H1 (cell line): ENCODE measurements at regions not wholly inside any gene's neighbourhood (a gene's known extent, or its start where the extent isn't known, plus 50 kb on each side); places are given as distances from the start of the nearest gene placed in this dataset.

ENCODE experiments used
- CTCF ChIA-PET: fragments of 300-600 bp; sonication (Branson Sonifier 250); formaldehyde crosslinking; loops from one replicate; lab custom pipeline; 2021; ENCODE audit not compliant: partially characterized antibody; lab: Charles Lee
- POLR2A ChIA-PET: fragments of 300-600 bp; sonication (Branson Sonifier 250); formaldehyde crosslinking; loops from one replicate; lab custom pipeline; 2021; ENCODE audit warnings: inconsistent platforms; ENCODE audit not compliant: partially characterized antibody; lab: Charles Lee
- DNase-seq, 2 experiments: peaks; one replicate each; pipeline versions ENCODE4 v3.0.0 to v3.0.0-alpha.2; 2010 to 2022; ENCODE audit warnings: low spot score in 2 of 2, low read depth in 1 of 2, mixed read lengths in 1 of 2
- FAIRE-seq: peaks from 2 replicates; lab custom pipeline; 2011; peaks lifted over from hg19 to GRCh38; lab: Jason Lieb, UNC
- H2AFZ ChIP-seq: 2 replicates; pipeline ENCODE4 v1.8.1; 2012; ENCODE audit warnings: low read length, inconsistent platforms
- H2AK5ac ChIP-seq: 2 replicates; pipeline ENCODE4 v1.6.1; 2013; ENCODE audit warnings: low read depth, low read length
- H2BK120ac ChIP-seq: replicated peaks from 2 replicates; pipeline ENCODE3; 2013; ENCODE audit warnings: low read depth, low read length, inconsistent platforms
- H2BK12ac ChIP-seq: 2 replicates; pipeline ENCODE4 v1.6.1; 2013; ENCODE audit warnings: low read depth, low read length
- H2BK15ac ChIP-seq: 2 replicates; pipeline ENCODE4 v1.6.1; 2013; ENCODE audit warnings: low read length
- H2BK20ac ChIP-seq: 2 replicates; pipeline ENCODE4 v1.6.1; 2013; ENCODE audit warnings: low read length
- H2BK5ac ChIP-seq: 2 replicates; pipeline ENCODE4 v1.6.1; 2013; ENCODE audit warnings: low read depth, low read length
- H3K14ac ChIP-seq: 2 replicates; pipeline ENCODE4 v1.6.1; 2013; ENCODE audit warnings: inconsistent platforms; ENCODE audit not compliant: insufficient read length
- H3K18ac ChIP-seq: 2 replicates; pipeline ENCODE4 v1.6.1; 2013; ENCODE audit warnings: low read length; ENCODE audit errors: extremely low read depth
- H3K23ac ChIP-seq: 2 replicates; pipeline ENCODE4 v1.6.1; 2013; ENCODE audit warnings: inconsistent platforms; ENCODE audit not compliant: insufficient read length
- H3K23me2 ChIP-seq: 2 replicates; pipeline ENCODE4 v1.6.1; 2013; ENCODE audit warnings: low read depth, low read length
- H3K27ac ChIP-seq: 2 replicates; pipeline ENCODE4 v1.6.1; 2011; ENCODE audit warnings: low read depth, low read length, inconsistent platforms
- H3K27me3 ChIP-seq, 4 experiments: replicated peaks in 1 of 4; 1 replicate in 1 of 4; 2 replicates in 3 of 4; pipeline versions ENCODE4 v1.6.1 to v1.8.1; 2011 to 2013; ENCODE audit warnings: low read length in 3 of 4, mild to moderate bottlenecking in 3 of 4, inconsistent platforms in 2 of 4, mixed read lengths in 2 of 4, moderate library complexity in 1 of 4; ENCODE audit not compliant: control insufficient read depth in 3 of 4, insufficient read depth in 3 of 4; ENCODE audit errors: extremely low read depth in 1 of 4
- H3K36me3 ChIP-seq, 4 experiments: 2 replicates each; pipeline versions ENCODE4 v1.6.1 to v1.8.1; 2011 to 2013; ENCODE audit warnings: mild to moderate bottlenecking in 4 of 4, low read length in 3 of 4, moderate library complexity in 2 of 4, control low read depth in 1 of 4, inconsistent platforms in 1 of 4; ENCODE audit not compliant: insufficient read depth in 4 of 4, control insufficient read depth in 2 of 4
- H3K4ac ChIP-seq: replicated peaks from 2 replicates; pipeline ENCODE3; 2013; ENCODE audit warnings: low read length, low read depth, mixed read lengths, inconsistent platforms; ENCODE audit not compliant: insufficient read length
- H3K4me1 ChIP-seq, 4 experiments: replicated peaks in 1 of 4; 1 replicate in 1 of 4; 2 replicates in 3 of 4; pipeline versions ENCODE4 v1.6.1 to v1.8.1; 2011 to 2013; ENCODE audit warnings: low read length in 3 of 4, inconsistent platforms in 2 of 4, mixed read lengths in 1 of 4; ENCODE audit not compliant: insufficient read depth in 4 of 4, control insufficient read depth in 3 of 4
- H3K4me2 ChIP-seq, 2 experiments: 2 replicates each; pipeline versions ENCODE4 v1.6.1 to v1.8.1; 2011 to 2013; ENCODE audit warnings: low read depth in 2 of 2, low read length in 2 of 2, control low read depth in 1 of 2, inconsistent platforms in 1 of 2, mild to moderate bottlenecking in 1 of 2; ENCODE audit not compliant: insufficient read depth in 1 of 2
- H3K4me3 ChIP-seq, 4 experiments: fragments of 200-600, 300-600 bp in 1 of 4; sonication (generic), shearing (Covaris generic), sonication (Bioruptor Twin) in 1 of 4; 2 replicates each; pipeline versions ENCODE4 v1.5.1 to v1.8.1; 2011 to 2016; ENCODE audit warnings: low read length in 4 of 4, low read depth in 3 of 4, control low read depth in 2 of 4, inconsistent platforms in 2 of 4, mild to moderate bottlenecking in 2 of 4, mixed read lengths in 1 of 4, moderate library complexity in 1 of 4; ENCODE audit not compliant: insufficient read depth in 2 of 4; ENCODE audit errors: extremely low read depth in 1 of 4
- H3K56ac ChIP-seq: replicated peaks from 2 replicates; pipeline ENCODE3; 2013; ENCODE audit warnings: low read depth, mild to moderate bottlenecking, mixed read lengths, low read length, inconsistent platforms; ENCODE audit not compliant: insufficient read length
- H3K79me1 ChIP-seq: 2 replicates; pipeline ENCODE4 v1.6.1; 2013; ENCODE audit warnings: low read depth, low read length, control low read depth
- H3K79me2 ChIP-seq, 2 experiments: 2 replicates each; pipeline versions ENCODE4 v1.6.1 to v1.8.1; 2012 to 2013; ENCODE audit warnings: low read length in 2 of 2, mild to moderate bottlenecking in 2 of 2, inconsistent platforms in 1 of 2; ENCODE audit not compliant: insufficient read depth in 2 of 2, control insufficient read depth in 1 of 2
- H3K9ac ChIP-seq, 4 experiments: replicated peaks in 1 of 4; 1 replicate in 1 of 4; 2 replicates in 3 of 4; pipeline versions ENCODE4 v1.6.1 to v1.8.1; 2011 to 2013; ENCODE audit warnings: low read depth in 3 of 4, low read length in 3 of 4, control low read depth in 2 of 4, mild to moderate bottlenecking in 2 of 4, moderate library complexity in 2 of 4, inconsistent platforms in 1 of 4; ENCODE audit errors: extremely low read depth in 1 of 4
- H3K9me3 ChIP-seq, 2 experiments: 2 replicates each; pipeline versions ENCODE4 v1.6.1 to v1.8.1; 2012 to 2013; ENCODE audit warnings: mild to moderate bottlenecking in 2 of 2, moderate library complexity in 2 of 2, control low read depth in 1 of 2, inconsistent platforms in 1 of 2, low read depth in 1 of 2, low read length in 1 of 2, mixed read lengths in 1 of 2; ENCODE audit not compliant: insufficient read depth in 2 of 2
- H4K20me1 ChIP-seq, 2 experiments: replicated peaks in 1 of 2; 2 replicates each; pipeline versions ENCODE3 to v1.8.1; 2011 to 2013; ENCODE audit warnings: inconsistent platforms in 2 of 2, low read length in 2 of 2, mild to moderate bottlenecking in 1 of 2; ENCODE audit not compliant: insufficient read depth in 2 of 2, control insufficient read depth in 1 of 2
- H4K5ac ChIP-seq: 2 replicates; pipeline ENCODE4 v1.6.1; 2013; ENCODE audit warnings: low read length, low read depth, mixed read lengths, inconsistent platforms; ENCODE audit not compliant: insufficient read length
- H4K8ac ChIP-seq: 2 replicates; pipeline ENCODE4 v1.8.0; 2013; ENCODE audit warnings: mild to moderate bottlenecking, moderate library complexity, low read length, inconsistent platforms; ENCODE audit not compliant: insufficient read depth; ENCODE audit errors: extremely low read depth
- H4K91ac ChIP-seq: replicated peaks from 2 replicates; pipeline ENCODE3; 2013; ENCODE audit warnings: low read length, mixed read lengths, inconsistent platforms; ENCODE audit not compliant: insufficient read length
- ASH2L ChIP-seq: fragments of 200-600, 300-600 bp; sonication (generic); IDR thresholded peaks from one replicate; pipeline ENCODE4 v1.7.1; 2017; ENCODE audit warnings: low read length
- BCL11A ChIP-seq, 2 experiments: IDR thresholded peaks; one replicate each; pipeline ENCODE4 v1.6.1; 2011; ENCODE audit warnings: low read depth in 2 of 2, low read length in 2 of 2, mild to moderate bottlenecking in 2 of 2
- CBX8 ChIP-seq: fragments of 300-800, 300-1000 bp; sonication (generic); IDR thresholded peaks from 2 replicates; pipeline ENCODE4 v1.7.1; 2016; ENCODE audit warnings: low read depth, low read length, borderline replicate concordance
- CHD1 ChIP-seq: IDR thresholded peaks from 2 replicates; pipeline ENCODE4 v1.6.1; 2012; ENCODE audit warnings: low read depth, low read length, improper control_type of control experiment
- CREB1 ChIP-seq: IDR thresholded peaks from 2 replicates; pipeline ENCODE4 v1.6.1; 2012; ENCODE audit warnings: inconsistent platforms
- CTBP2 ChIP-seq: IDR thresholded peaks from 2 replicates; pipeline ENCODE4 v1.7.0; 2011; ENCODE audit warnings: borderline replicate concordance, mild to moderate bottlenecking, moderate library complexity, mixed read lengths, low read length; ENCODE audit not compliant: insufficient read depth, insufficient read length
- EP300 ChIP-seq, 2 experiments: IDR thresholded peaks; 1 replicate in 1 of 2; 2 replicates in 1 of 2; pipeline ENCODE4 v1.6.1; 2011 to 2012; ENCODE audit warnings: low read depth in 2 of 2, low read length in 2 of 2, mild to moderate bottlenecking in 2 of 2, borderline replicate concordance in 1 of 2, inconsistent platforms in 1 of 2, moderate library complexity in 1 of 2
- KDM5A ChIP-seq: fragments of 200-600 bp; IDR thresholded peaks from 2 replicates; pipeline ENCODE4 v1.7.1; 2012; ENCODE audit warnings: mild to moderate bottlenecking, low read length, inconsistent platforms, mixed read lengths
- POLR2AphosphoS5 ChIP-seq: IDR thresholded peaks from 2 replicates; pipeline ENCODE4 v1.6.1; 2011; ENCODE audit warnings: low read depth, low read length
- POU5F1 ChIP-seq: IDR thresholded peaks from 2 replicates; pipeline ENCODE4 v1.6.1; 2011; ENCODE audit warnings: low read depth, mild to moderate bottlenecking, low read length, moderate library complexity
- RBBP5 ChIP-seq: IDR thresholded peaks from 2 replicates; pipeline ENCODE4 v1.7.1; 2012; ENCODE audit warnings: low read depth, mild to moderate bottlenecking, inconsistent platforms, low read length, moderate library complexity, borderline replicate concordance
- SIRT6 ChIP-seq: IDR thresholded peaks from one replicate; pipeline ENCODE4 v1.7.1; 2012; ENCODE audit warnings: low read length, inconsistent platforms
- TCF12 ChIP-seq: IDR thresholded peaks from 2 replicates; pipeline ENCODE4 v1.6.1; 2011; ENCODE audit warnings: low read depth, mild to moderate bottlenecking, low read length
- WGBS, 2 experiments: shearing (Covaris generic) in 1 of 2; methylation state at CpG; one replicate each; pipeline versions ENCODE4 v1.1.6 to v1.1.7; 2013 to 2015; ENCODE audit warnings: low lambda C conversion rate in 2 of 2, mixed read lengths in 2 of 2, inconsistent platforms in 1 of 2, low coverage in 1 of 2, missing lambda C conversion rate in 1 of 2; ENCODE audit not compliant: insufficient replicate concordance in 2 of 2, insufficient coverage in 1 of 2, insufficient read length in 1 of 2; ENCODE audit errors: extremely low coverage in 1 of 2, missing lambda C conversion rate in 1 of 2; 5-methylcytosine and 5-hydroxymethylcytosine counted together

- Histone ChIP-seq H2BK120ac (no peak overlapping the region), H3K4ac (no peak overlapping the region), H3K56ac (no peak overlapping the region), H3K27me3 (no peaks in the 10 kb centered on the region), H4K20me1 (no peaks in the 10 kb centered on the region), H4K5ac (no peak overlapping the region), H2BK5ac (no peak overlapping the region), H4K91ac (no peak overlapping the region), H3K9me3 (no peaks in the 10 kb centered on the region), H3K4me1 (peaks cover 0 to 3% (median 0%) of the 10 kb centered on the region in 4 experiments; a peak in 1 of 7 replicates), H2AFZ (no peak overlapping the region), H3K79me2 (no peaks in the 10 kb centered on the region), H2BK15ac (no peak overlapping the region), H2BK12ac (no peak overlapping the region), H3K23ac (no peak overlapping the region), H3K79me1 (no peaks in the 10 kb centered on the region), H3K18ac (no peak overlapping the region), H3K9ac (no peak overlapping the region), H2AK5ac (no peak overlapping the region), H3K27ac (no peak overlapping the region), H3K23me2 (no peaks in the 10 kb centered on the region), H4K8ac (no peak overlapping the region), H3K4me2 (no peak overlapping the region), H2BK20ac (no peak overlapping the region), H3K14ac (no peak overlapping the region), H3K4me3 (no peak overlapping the region), H3K36me3 (no peaks in the 10 kb centered on the region)
- ChIA-PET POLR2A (no interaction called here), CTCF (no interaction called here)
- 64% methylated on average over 2 of the region's 2 CpGs; no CpG with 5 or more reads in 1 of the 2 experiments for WGBS, 2 experiments
- TF ChIP-seq BCL11A (IDR thresholded peaks at IDR 0.05; ENCODE audit: low read depth in 2 of 2, low read length in 2 of 2) (no peak), CTBP2 (no peak), RBBP5 (no peak), TCF12 (no peak), POU5F1 (no peak), POLR2AphosphoS5 (no peak), SIRT6 (no peak), CBX8 (no peak), CREB1 (no peak), EP300 (IDR thresholded peaks at IDR 0.05; ENCODE audit: borderline replicate concordance in 1 of 2, low read depth in 2 of 2, low read length in 2 of 2) (no peak), KDM5A (no peak), ASH2L (no peak), CHD1 (no peak)
- DNase-seq (no peak), FAIRE-seq (no peak)
Measured at GRCh38 chr21:14685568-14685967, 139.5 kb upstream of the SAMSN1 start.
